ENCODE measurements at regions not wholly inside any gene's neighbourhood (a gene's known extent, or its start where the extent isn't known, plus 50 kb on each side); places are given as distances from the start of the nearest gene placed in this dataset.

- TF ChIP-seq CTCF (IDR thresholded peaks at IDR 0.05) (no peak), EZH2phosphoT487 (IDR thresholded peaks at IDR 0.05) (no peak)
Observed at GRCh38 chr10:7487528-7487927, 76.7 kb upstream of the SFMBT2 start.

Data from neural progenitor cell (in vitro differentiated cells).